Neuronal stem cell (in vitro differentiated cells): ENCODE measurements at regions not wholly inside any gene's neighbourhood (a gene's known extent, or its start where the extent isn't known, plus 50 kb on each side); places are given as distances from the start of the nearest gene placed in this dataset.

Experiments used
- DNase-seq: peaks from one replicate; pipeline ENCODE4 v3.0.0-alpha.2; 2013; ENCODE audit warnings: low spot score
- H2AFZ ChIP-seq: one replicate; pipeline ENCODE4 v1.6.1; 2013; ENCODE audit warnings: mild to moderate bottlenecking, low read length, inconsistent platforms
- H2AK5ac ChIP-seq: 2 replicates; pipeline ENCODE4 v1.6.1; 2013; ENCODE audit warnings: low read depth, mild to moderate bottlenecking, inconsistent platforms, low read length, moderate library complexity, mixed read lengths
- H2BK120ac ChIP-seq: 2 replicates; pipeline ENCODE4 v1.6.1; 2013; ENCODE audit warnings: low read depth, mild to moderate bottlenecking, inconsistent platforms, low read length, moderate library complexity, mixed read lengths
- H2BK12ac ChIP-seq: one replicate; pipeline ENCODE4 v1.6.1; 2013; ENCODE audit warnings: low read length, inconsistent platforms
- H2BK15ac ChIP-seq: 2 replicates; pipeline ENCODE4 v1.6.1; 2013; ENCODE audit warnings: mild to moderate bottlenecking, low read length, inconsistent platforms, mixed read lengths
- H2BK5ac ChIP-seq: one replicate; pipeline ENCODE4 v1.6.1; 2013; ENCODE audit warnings: inconsistent platforms, mild to moderate bottlenecking, low read length, moderate library complexity
- H3K14ac ChIP-seq: one replicate; pipeline ENCODE4 v1.6.1; 2013; ENCODE audit warnings: low read length, inconsistent platforms
- H3K18ac ChIP-seq: 2 replicates; pipeline ENCODE4 v1.6.1; 2013; ENCODE audit warnings: low read length, inconsistent platforms
- H3K23ac ChIP-seq: 2 replicates; pipeline ENCODE4 v1.6.1; 2013; ENCODE audit warnings: low read depth, mild to moderate bottlenecking, mixed read lengths, low read length, inconsistent platforms; ENCODE audit not compliant: poor library complexity
- H3K27ac ChIP-seq: replicated peaks from 3 replicates; pipeline ENCODE4 v1.5.1; 2013; ENCODE audit warnings: low read length, inconsistent platforms
- H3K27me3 ChIP-seq, 3 experiments: 2 replicates each; pipeline ENCODE4 v1.6.1; 2013; ENCODE audit warnings: low read length in 3 of 3, mild to moderate bottlenecking in 2 of 3, inconsistent platforms in 1 of 3, low read depth in 1 of 3, mixed read lengths in 1 of 3, moderate library complexity in 1 of 3; ENCODE audit not compliant: control insufficient read depth in 3 of 3, insufficient read depth in 3 of 3
- H3K36me3 ChIP-seq, 2 donors: replicated peaks in 1 of 2; 2 replicates each; pipeline ENCODE4 v1.6.1; 2013; ENCODE audit warnings: low read length in 2 of 2; ENCODE audit not compliant: control insufficient read depth in 2 of 2, insufficient read depth in 2 of 2
- H3K4ac ChIP-seq: 2 replicates; pipeline ENCODE4 v1.6.1; 2013; ENCODE audit warnings: inconsistent platforms, mild to moderate bottlenecking, low read length, moderate library complexity
- H3K4me1 ChIP-seq, 2 donors: 1 replicate in 1 of 2; 2 replicates in 1 of 2; pipeline ENCODE4 v1.6.1; 2013; ENCODE audit warnings: low read length in 2 of 2, low read depth in 1 of 2; ENCODE audit not compliant: control insufficient read depth in 2 of 2, insufficient read depth in 1 of 2
- H3K4me2 ChIP-seq: one replicate; pipeline ENCODE4 v1.6.1; 2013; ENCODE audit warnings: mild to moderate bottlenecking, low read length, inconsistent platforms; ENCODE audit not compliant: insufficient read depth, poor library complexity, severe bottlenecking
- H3K4me3 ChIP-seq, 2 donors: 2 replicates each; pipeline ENCODE4 v1.5.1; 2013; ENCODE audit warnings: low read length in 2 of 2, mild to moderate bottlenecking in 2 of 2, inconsistent platforms in 1 of 2, moderate library complexity in 1 of 2
- H3K79me1 ChIP-seq: one replicate; pipeline ENCODE4 v1.6.1; 2013; ENCODE audit warnings: low read depth, mild to moderate bottlenecking, inconsistent platforms, low read length, moderate library complexity
- H3K9ac ChIP-seq: one replicate; pipeline ENCODE4 v1.6.1; 2013; ENCODE audit warnings: mild to moderate bottlenecking, low read depth, low read length, inconsistent platforms; ENCODE audit not compliant: poor library complexity
- H3K9me3 ChIP-seq, 2 donors: replicated peaks in 1 of 2; 2 replicates each; pipeline versions ENCODE3 to v1.6.1; 2013; ENCODE audit warnings: low read length in 2 of 2, mild to moderate bottlenecking in 2 of 2, inconsistent platforms in 1 of 2, low read depth in 1 of 2, mixed read lengths in 1 of 2, moderate library complexity in 1 of 2; ENCODE audit not compliant: control insufficient read depth in 2 of 2, insufficient read depth in 1 of 2
- H4K8ac ChIP-seq: one replicate; pipeline ENCODE4 v1.6.1; 2013; ENCODE audit warnings: low read depth, mild to moderate bottlenecking, inconsistent platforms, low read length, moderate library complexity
- H4K91ac ChIP-seq: one replicate; pipeline ENCODE4 v1.6.1; 2013; ENCODE audit warnings: low read length, low read depth, mild to moderate bottlenecking, inconsistent platforms; ENCODE audit not compliant: poor library complexity
- WGBS, 2 donors: extraction: QIAGEN DNeasy Blood & Tissue Kit; methylation state at CpG; one replicate each; pipeline ENCODE4 v1.1.7; 2013; ENCODE audit warnings: missing lambda C conversion rate in 2 of 2, mixed read lengths in 1 of 2; ENCODE audit not compliant: insufficient read length in 2 of 2, insufficient replicate concordance in 1 of 2; ENCODE audit errors: extremely low coverage in 2 of 2; 5-methylcytosine and 5-hydroxymethylcytosine counted together

DNA sequence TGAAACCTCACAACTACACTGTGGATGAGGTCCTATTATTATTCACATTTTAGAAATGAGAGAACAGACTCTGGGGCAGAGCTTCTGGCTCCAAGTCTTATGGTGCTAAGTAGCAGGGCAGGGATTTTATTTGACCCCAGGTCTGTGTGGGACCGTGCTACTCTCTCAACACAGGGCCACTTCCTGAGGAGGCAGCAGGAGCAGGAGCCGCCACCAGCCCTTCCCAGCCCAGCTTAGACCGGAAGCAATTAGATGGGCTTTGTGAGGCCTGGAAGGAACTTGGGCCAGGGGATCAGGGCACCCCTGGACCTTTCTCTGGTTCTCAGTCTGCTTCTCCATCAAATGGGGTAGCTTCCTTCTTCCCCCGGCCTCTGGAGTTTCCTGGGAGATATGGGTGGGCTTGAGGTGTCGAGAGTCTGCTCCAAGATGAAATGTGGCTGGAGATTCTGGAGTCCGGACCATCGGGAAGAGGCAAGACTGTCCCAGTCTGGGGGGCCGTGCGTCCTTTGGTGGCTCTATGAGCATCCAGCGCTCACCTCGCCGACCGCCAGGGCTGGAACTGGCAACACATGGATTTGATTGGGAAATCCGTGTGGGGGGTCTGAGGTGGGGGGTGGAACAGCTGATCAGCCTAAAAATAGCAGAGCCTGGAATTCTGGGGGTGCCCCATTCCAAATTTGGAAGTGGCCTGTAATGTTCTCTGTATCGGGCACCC is 136.8 kb downstream of the FOXD2 start:
- no CpG with 5 or more reads among the region's 15 CpGs for WGBS, 2 donors
- no peak for DNase-seq
- H4K8ac ChIP-seq: no peak overlapping the region
- no peak overlapping the region for H3K27ac ChIP-seq
- no peak overlapping the region for H3K23ac ChIP-seq
- peak overlapping the region; percentile 56 for H2AK5ac ChIP-seq
- H3K79me1 ChIP-seq: no peaks in the 10 kb centered on the region
- H3K4me1 ChIP-seq: peaks cover 0 to 27% of the 10 kb centered on the region in 2 donors
- H3K4me3 ChIP-seq: no peak overlapping the region
- no peaks in the 10 kb centered on the region for H3K9me3 ChIP-seq
- no peak overlapping the region for H3K4ac ChIP-seq
- H2BK12ac ChIP-seq: no peak overlapping the region
- no peak overlapping the region for H2BK5ac ChIP-seq
- no peak overlapping the region for H3K14ac ChIP-seq
- no peak overlapping the region for H3K9ac ChIP-seq
- H3K36me3 ChIP-seq: no peaks in the 10 kb centered on the region
- no peak overlapping the region for H2AFZ ChIP-seq
- H4K91ac ChIP-seq: no peak overlapping the region
- peak overlapping the region; percentile 51 for H3K18ac ChIP-seq
- peaks cover 0 to 50% (median 0%) of the 10 kb centered on the region in 3 experiments for H3K27me3 ChIP-seq
- no peak overlapping the region for H3K4me2 ChIP-seq
- H2BK120ac ChIP-seq: no peak overlapping the region
- H2BK15ac ChIP-seq: peak overlapping the region; percentile 17

GRCh38 chr1:47575855-47576757 is 138.3 kb downstream of the FOXD2 start:
- no peak for DNase-seq
- no peak overlapping the region for H2AK5ac ChIP-seq
- H2BK15ac ChIP-seq: no peak overlapping the region
- H2BK12ac ChIP-seq: no peak overlapping the region
- H3K18ac ChIP-seq: no peak overlapping the region
- H3K23ac ChIP-seq: no peak overlapping the region
- H3K14ac ChIP-seq: no peak overlapping the region
- H2BK5ac ChIP-seq: no peak overlapping the region
- H4K8ac ChIP-seq: no peak overlapping the region
- H3K36me3 ChIP-seq: no peaks in the 10 kb centered on the region
- H3K27ac ChIP-seq: no peak overlapping the region
- H4K91ac ChIP-seq: no peak overlapping the region
- WGBS, 2 donors: no CpG with 5 or more reads among the region's 10 CpGs
- no peak overlapping the region for H3K4me3 ChIP-seq
- no peaks in the 10 kb centered on the region for H3K79me1 ChIP-seq
- no peak overlapping the region for H3K9ac ChIP-seq
- H2AFZ ChIP-seq: no peak overlapping the region
- no peak overlapping the region for H2BK120ac ChIP-seq
- peaks cover 0 to 25% of the 10 kb centered on the region in 2 donors for H3K4me1 ChIP-seq
- H3K27me3 ChIP-seq: peaks cover 0 to 45% (median 0%) of the 10 kb centered on the region in 3 experiments
- no peak overlapping the region for H3K4me2 ChIP-seq
- H3K9me3 ChIP-seq: no peaks in the 10 kb centered on the region
- H3K4ac ChIP-seq: no peak overlapping the region

DNA sequence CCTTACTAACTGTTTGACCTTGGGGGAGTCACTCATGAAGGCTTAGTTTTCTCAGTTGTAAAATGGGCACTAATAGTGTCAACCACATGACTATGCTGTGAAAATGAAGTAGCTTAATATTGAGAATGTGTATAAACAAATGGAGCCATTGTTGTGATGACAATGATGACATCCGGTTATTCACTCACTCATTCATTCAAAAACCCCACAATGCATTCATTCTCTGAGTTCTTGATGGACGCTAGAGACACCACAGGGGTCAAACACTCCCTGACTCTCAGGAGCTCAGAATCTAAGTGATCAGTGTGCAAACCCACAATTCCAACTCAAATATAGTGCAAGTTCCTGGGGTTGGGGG is 138.9 kb downstream of the FOXD2 start:
- Histone ChIP-seq H2BK15ac (no peak overlapping the region), H3K4me2 (no peak overlapping the region), H3K36me3 (no peaks in the 10 kb centered on the region), H3K27ac (no peak overlapping the region), H2BK5ac (no peak overlapping the region), H2AK5ac (no peak overlapping the region), H3K18ac (no peak overlapping the region), H2BK12ac (no peak overlapping the region), H3K14ac (no peak overlapping the region), H3K23ac (no peak overlapping the region), H4K91ac (no peak overlapping the region), H3K9me3 (no peaks in the 10 kb centered on the region), H3K27me3 (peaks cover 0 to 46% (median 0%) of the 10 kb centered on the region in 3 experiments), H3K4me3 (no peak overlapping the region), H3K4me1 (peaks cover 0 to 25% of the 10 kb centered on the region in 2 donors), H3K4ac (no peak overlapping the region), H3K79me1 (no peaks in the 10 kb centered on the region), H2AFZ (no peak overlapping the region), H3K9ac (no peak overlapping the region), H2BK120ac (no peak overlapping the region), H4K8ac (no peak overlapping the region)
- no CpG with 5 or more reads among the region's 2 CpGs for WGBS, 2 donors
- DNase-seq: no peak
